Panc1 (cell line): ENCODE measurements at regions not wholly inside any gene's neighbourhood (a gene's known extent, or its start where the extent isn't known, plus 50 kb on each side); places are given as distances from the start of the nearest gene placed in this dataset.

Source experiments
- ATAC-seq: fragments of 200-7000 bp; cut with Tn5 transposase; 2 replicates; pipeline ENCODE4 v1.9.1; 2020; ENCODE audit warnings: mild to moderate bottlenecking, moderate library complexity
- BruUV-seq: library from RNA; stranded (reverse); fragments of 400-500 nt; replicated peaks from 2 replicates; lab custom pipeline; 2021; lab: Mats Ljungman, UMichigan
- CTCF ChIA-PET: fragments of 300-600 bp; sonication (Branson Sonifier 250); formaldehyde crosslinking; loops from one replicate; lab custom pipeline; 2022; ENCODE audit warnings: antibody characterized with exemption; lab: Charles Lee
- POLR2A ChIA-PET: fragments of 300-600 bp; sonication (Branson Sonifier 250); formaldehyde crosslinking; loops from one replicate; lab custom pipeline; 2022; ENCODE audit warnings: antibody characterized with exemption; lab: Charles Lee
- DNase-seq: peaks from one replicate; pipeline ENCODE4 v3.0.0-alpha.2; 2010; ENCODE audit warnings: low read depth, low spot score
- H3K27ac ChIP-seq: 2 replicates; pipeline ENCODE4 v1.5.1; 2011; ENCODE audit warnings: mild to moderate bottlenecking, low read length, inconsistent platforms
- H3K27me3 ChIP-seq: fragments of 200-500 bp; sonication (Bioruptor generic); 2 replicates; pipeline ENCODE4 v1.6.0; 2014; ENCODE audit warnings: low read length, inconsistent platforms; ENCODE audit not compliant: control insufficient read depth, insufficient read depth
- H3K36me3 ChIP-seq: fragments of 200-500 bp; sonication (Bioruptor generic); 2 replicates; pipeline ENCODE4 v1.5.1; 2014; ENCODE audit warnings: inconsistent platforms, mild to moderate bottlenecking, low read length, moderate library complexity; ENCODE audit not compliant: control insufficient read depth, insufficient read depth
- H3K4me1 ChIP-seq: 2 replicates; pipeline ENCODE4 v1.5.1; 2011; ENCODE audit warnings: inconsistent platforms, mild to moderate bottlenecking, low read length, moderate library complexity; ENCODE audit not compliant: control insufficient read depth, insufficient read depth
- H3K4me3 ChIP-seq, 2 experiments: 2 replicates each; pipeline ENCODE4 v1.5.1; 2011 to 2012; ENCODE audit warnings: low read depth in 2 of 2, low read length in 2 of 2, mild to moderate bottlenecking in 2 of 2, inconsistent platforms in 1 of 2, moderate library complexity in 1 of 2
- H3K9me3 ChIP-seq: fragments of 200-500 bp; sonication (Bioruptor generic); 2 replicates; pipeline ENCODE4 v1.5.1; 2014; ENCODE audit warnings: low read depth, mild to moderate bottlenecking, inconsistent platforms, low read length, moderate library complexity; ENCODE audit not compliant: control insufficient read depth, insufficient read depth
- CTCF ChIP-seq: fragments of 450-650 bp; IDR thresholded peaks from 2 replicates; pipeline ENCODE4 v1.5.1; 2017; ENCODE audit warnings: mild to moderate bottlenecking
- POLR2AphosphoS5 ChIP-seq: IDR thresholded peaks from 2 replicates; pipeline ENCODE4 v1.6.1; 2012; ENCODE audit warnings: mild to moderate bottlenecking, low read depth, low read length, moderate library complexity
- REST ChIP-seq, 2 experiments: IDR thresholded peaks; 2 replicates each; pipeline ENCODE4 v1.6.1; 2011 to 2012; ENCODE audit warnings: low read depth in 2 of 2, control low read depth in 1 of 2, low read length in 1 of 2, mild to moderate bottlenecking in 1 of 2, moderate library complexity in 1 of 2; ENCODE audit not compliant: insufficient read depth in 1 of 2
- SIN3A ChIP-seq: IDR thresholded peaks from 2 replicates; pipeline ENCODE4 v1.6.1; 2012; ENCODE audit warnings: low read depth, mild to moderate bottlenecking, low read length, moderate library complexity, borderline replicate concordance; ENCODE audit not compliant: insufficient read depth
- TCF7L2 ChIP-seq: IDR thresholded peaks from 2 replicates; pipeline ENCODE4 v1.6.1; 2011; ENCODE audit warnings: mild to moderate bottlenecking, low read depth, low read length, inconsistent platforms
- in situ Hi-C: cut with HindIII; loops from 2 replicates; pipeline ENCODE4 v1.10.0; 2016; ENCODE audit warnings: low sequenced_read_pairs, low pct_unique_long_range_greater_than_20kb
- intact Hi-C: fragments of 100-400 bp; cut with micrococcal nuclease; formaldehyde crosslinking; loops from one replicate; pipeline ENCODE4 v1.10.0; 2022; ENCODE audit not compliant: unreplicated experiment

GRCh38 chr17:20925091-20925490, 117.7 kb downstream of the USP22 start:
- DNase-seq (no peak), ATAC-seq (no peak)
- no peak overlapping the region for H3K27ac ChIP-seq
- in situ Hi-C loops = no loop called here
- ChIA-PET POLR2A (no interaction called here), CTCF (no interaction called here)
- no peaks in the 10 kb centered on the region for H3K9me3 ChIP-seq
- H3K36me3 ChIP-seq = no peaks in the 10 kb centered on the region
- no peaks in the 10 kb centered on the region for H3K27me3 ChIP-seq
- H3K4me1 ChIP-seq = no peaks in the 10 kb centered on the region
- intact Hi-C loops = no loop called here
- no peak overlapping the region for H3K4me3 ChIP-seq
- TF ChIP-seq CTCF (no peak), REST (IDR thresholded peaks at IDR 0.05; ENCODE audit: insufficient read depth in 1 of 2, low read depth in 2 of 2, low read length in 1 of 2) (no peak), TCF7L2 (no peak)
- no TSS peak for BruUV-seq

GRCh38 chr17:20925954-20926353, 116.9 kb downstream of the USP22 start:
- POLR2A ChIA-PET = no interaction called here
- TF ChIP-seq TCF7L2 (no peak), POLR2AphosphoS5 (no peak), SIN3A (no peak), REST (IDR thresholded peaks at IDR 0.05; ENCODE audit: insufficient read depth in 1 of 2, low read depth in 2 of 2, low read length in 1 of 2) (no peak), CTCF (no peak)
- no peaks in the 10 kb centered on the region for H3K36me3 ChIP-seq
- BruUV-seq = no TSS peak
- intact Hi-C loops (no loop called here), in situ Hi-C loops (no loop called here)
- no peaks in the 10 kb centered on the region for H3K4me1 ChIP-seq
- H3K27me3 ChIP-seq = no peaks in the 10 kb centered on the region; the same call in 1 of the 2 replicates
- CTCF ChIA-PET = no interaction called here
- H3K27ac ChIP-seq = no peak overlapping the region
- H3K9me3 ChIP-seq = no peaks in the 10 kb centered on the region
- ATAC-seq (no peak), DNase-seq (no peak)
- H3K4me3 ChIP-seq = no peak overlapping the region
